ENCODE measurements at regions not wholly inside any gene's neighbourhood (a gene's known extent, or its start where the extent isn't known, plus 50 kb on each side); places are given as distances from the start of the nearest gene placed in this dataset.

GRCh38 chr13:90839061-90839460, 508.4 kb upstream of the MIR17HG start:
- Histone ChIP-seq H2AK5ac (ENCODE audit: low read depth, low read length) (no peak overlapping the region), H2AFZ (replicated peaks; ENCODE audit: low read length, poor library complexity) (no peak overlapping the region), H3K4me3 (ENCODE audit: insufficient read depth, low read depth, low read length) (no peak overlapping the region), H2BK120ac (ENCODE audit: low read depth, low read length) (no peak overlapping the region), H3K27me3 (ENCODE audit: control insufficient read depth, insufficient read depth, low read length) (no peaks in the 10 kb centered on the region), H3K23ac (ENCODE audit: low read depth, low read length) (no peak overlapping the region), H3K14ac (replicated peaks; ENCODE audit: low read depth, low read length) (no peak overlapping the region), H3K9me1 (ENCODE audit: insufficient read depth, low read length) (no peaks in the 10 kb centered on the region), H3K4ac (ENCODE audit: low read depth, low read length) (no peak overlapping the region), H4K8ac (ENCODE audit: low read depth in 2 of 2, low read length in 2 of 2) (no peak overlapping the region), H4K5ac (ENCODE audit: low read depth, low read length) (no peak overlapping the region), H4K20me1 (ENCODE audit: insufficient read depth, low read length) (no peaks in the 10 kb centered on the region), H4K91ac (ENCODE audit: insufficient read depth, low read depth, low read length) (no peak overlapping the region), H2BK5ac (ENCODE audit: low read depth, low read length, poor library complexity, severe bottlenecking) (no peak overlapping the region), H3K79me1 (ENCODE audit: low read depth in 1 of 2, low read length in 2 of 2) (no peaks in the 10 kb centered on the region), H3K27ac (ENCODE audit: insufficient read depth, low read length) (no peak overlapping the region), H3K4me2 (ENCODE audit: low read depth, low read length) (no peak overlapping the region), H2BK15ac (ENCODE audit: low read depth, low read length) (no peak overlapping the region), H3K18ac (ENCODE audit: low read depth, low read length) (no peak overlapping the region), H3K9me3 (ENCODE audit: control insufficient read depth, insufficient read depth, low read length) (0 out of 2 replicates have a peak, but pooled peaks cover 2% of the 10 kb centered on the region), H3K56ac (ENCODE audit: extremely low read depth, insufficient read depth, low read length) (no peak overlapping the region), H2AK9ac (replicated peaks; ENCODE audit: low read depth, low read length, poor library complexity) (no peak overlapping the region), H3K9ac (ENCODE audit: low read depth, low read length) (no peak overlapping the region), H3K36me3 (ENCODE audit: control insufficient read depth, insufficient read depth, low read length) (no peaks in the 10 kb centered on the region), H3K4me1 (ENCODE audit: control insufficient read depth, insufficient read depth, low read length) (no peaks in the 10 kb centered on the region), H2BK20ac (ENCODE audit: low read depth, low read length) (no peak overlapping the region)
- TF ChIP-seq BHLHE40 (IDR thresholded peaks at IDR 0.05; ENCODE audit: low read depth, low read length) (no peak), RCOR1 (IDR thresholded peaks at IDR 0.05; ENCODE audit: insufficient replicate concordance, low read length) (no peak), FOS (IDR thresholded peaks at IDR 0.05; ENCODE audit: low read depth, low read length) (no peak), ELK1 (IDR thresholded peaks at IDR 0.05; ENCODE audit: borderline replicate concordance, low read depth, low read length) (no peak), CTCF (conservative IDR thresholded peaks at IDR 0.05; ENCODE audit: low read depth, low read length) (no peak), RAD21 (IDR thresholded peaks at IDR 0.05; ENCODE audit: low read length) (no peak), CEBPB (IDR thresholded peaks at IDR 0.05; ENCODE audit: low read depth, low read length) (no peak), CHD1 (IDR thresholded peaks at IDR 0.05; ENCODE audit: low read depth, low read length) (no peak)
- ChIA-PET POLR2A (ENCODE audit: unreplicated experiment) (no interaction called here), CTCF (no interaction called here)
- DNase-seq (no peak), ATAC-seq (ENCODE audit: low read depth) (no peak)
- dilution Hi-C loops (cut with HindIII; ENCODE audit: low sequenced_read_pairs, unreplicated experiment): no loop called here
- intact Hi-C loops (cut with micrococcal nuclease): no loop called here
- in situ Hi-C loops (cut with MboI; ENCODE audit: low sequenced_read_pairs): no loop called here
- BruUV-seq (replicated peaks): no TSS peak

Data from IMR-90 (cell line).